HuH-7 (cell line): ENCODE measurements at regions not wholly inside any gene's neighbourhood (a gene's known extent, or its start where the extent isn't known, plus 50 kb on each side); places are given as distances from the start of the nearest gene placed in this dataset.

Experiments
- DNase-seq: peaks from one replicate; pipeline ENCODE4 v3.0.0; 2011; ENCODE audit warnings: low spot score

GRCh38 chr10:114771157-114771556 lies 50.4 kb upstream of the FHIP2A start:
- DNase-seq: no peak

GRCh38 chr10:114771749-114772148 lies 49.8 kb upstream of the FHIP2A start:
- DNase-seq: no peak
